K562 (cell line): ENCODE measurements at regions not wholly inside any gene's neighbourhood (a gene's known extent, or its start where the extent isn't known, plus 50 kb on each side); places are given as distances from the start of the nearest gene placed in this dataset.

Experiments used
- ATAC-seq: fragments of 200-7000 bp; cut with Tn5 transposase; 3 replicates; pipeline ENCODE4 v1.9.1; 2020; ENCODE audit warnings: moderate library complexity
- BruUV-seq: library from RNA; stranded (reverse); fragments of 400-500 nt; replicated peaks from 2 replicates; lab custom pipeline; 2021; lab: Mats Ljungman, UMichigan
- CTCF ChIA-PET: fragments of 300-600 bp; formaldehyde crosslinking; extraction: SDS; loops from one replicate; lab custom pipeline; 2021; ENCODE audit warnings: low intra/inter-chr PET ratio; lab: Yijun Ruan, JAX
- POLR2A ChIA-PET: fragments of 300-600, 350-650 bp; sonication (Branson Sonifier 250); formaldehyde crosslinking; extraction: SDS; loops from one replicate; lab custom pipeline; 2021; ENCODE audit warnings: antibody characterized with exemption, inconsistent platforms; lab: Yijun Ruan, JAX
- DNase-seq, 4 experiments: peaks; one replicate each; pipeline versions ENCODE4 v3.0.0 to v3.0.0-alpha.2; 2011 to 2018; ENCODE audit warnings: low spot score in 3 of 4, mixed read lengths in 3 of 4; ENCODE audit errors: extremely low read depth in 1 of 4
- FAIRE-seq: peaks from 2 replicates; lab custom pipeline; 2011; peaks lifted over from hg19 to GRCh38; lab: Jason Lieb, UNC
- H2AFZ ChIP-seq: 2 replicates; pipeline ENCODE4 v1.6.0; 2011; ENCODE audit warnings: low read depth, low read length, control low read depth, inconsistent platforms
- H3K27ac ChIP-seq: fragments of 200-600 bp; 3 replicates; pipeline ENCODE4 v1.8.0; 2011; ENCODE audit warnings: low read depth, mild to moderate bottlenecking, control low read depth, inconsistent platforms, low read length, moderate library complexity, mixed read lengths; ENCODE audit errors: extremely low read depth
- H3K27me3 ChIP-seq, 2 experiments: fragments of 300-600 bp in 1 of 2; 2 replicates in 1 of 2; 3 replicates in 1 of 2; pipeline versions ENCODE4 v1.6.0 to v1.8.0; 2011; ENCODE audit warnings: inconsistent platforms in 2 of 2, low read length in 2 of 2, mild to moderate bottlenecking in 1 of 2, mixed read lengths in 1 of 2, moderate library complexity in 1 of 2; ENCODE audit not compliant: control insufficient read depth in 2 of 2, insufficient read depth in 2 of 2
- H3K36me3 ChIP-seq: fragments of 300-600 bp; 3 replicates; pipeline ENCODE4 v1.8.0; 2011; ENCODE audit warnings: mild to moderate bottlenecking, low read length, inconsistent platforms; ENCODE audit not compliant: control insufficient read depth, insufficient read depth
- H3K4me1 ChIP-seq, 2 experiments: fragments of 200-600 bp in 1 of 2; replicated peaks in 1 of 2; 2 replicates in 1 of 2; 3 replicates in 1 of 2; pipeline versions ENCODE4 v1.5.1 to v1.8.0; 2011; ENCODE audit warnings: inconsistent platforms in 2 of 2, low read length in 2 of 2, mild to moderate bottlenecking in 1 of 2, mixed read lengths in 1 of 2, moderate library complexity in 1 of 2; ENCODE audit not compliant: control insufficient read depth in 2 of 2, insufficient read depth in 2 of 2
- H3K4me2 ChIP-seq: 2 replicates; pipeline ENCODE4 v1.6.1; 2011; ENCODE audit warnings: low read length, control low read depth, inconsistent platforms, mixed read lengths; ENCODE audit not compliant: insufficient read depth
- H3K4me3 ChIP-seq: fragments of 200-600 bp; sonication (generic), shearing (Covaris generic); 2 replicates; pipeline ENCODE4 v1.5.1; 2016; ENCODE audit warnings: control low read depth, inconsistent platforms
- H3K79me2 ChIP-seq: fragments of 200-600 bp; 3 replicates; pipeline ENCODE4 v1.8.0; 2011; ENCODE audit warnings: low read length, inconsistent platforms; ENCODE audit not compliant: control insufficient read depth, insufficient read depth
- H3K9ac ChIP-seq, 2 experiments: 2 replicates each; pipeline versions ENCODE4 v1.6.0 to v1.6.1; 2011; ENCODE audit warnings: low read depth in 2 of 2, low read length in 2 of 2, control low read depth in 1 of 2, inconsistent platforms in 1 of 2, mild to moderate bottlenecking in 1 of 2, mixed read lengths in 1 of 2; ENCODE audit not compliant: insufficient read depth in 1 of 2
- H3K9me1 ChIP-seq: one replicate; pipeline ENCODE4 v1.6.0; 2011; ENCODE audit warnings: inconsistent platforms, mild to moderate bottlenecking, low read length, moderate library complexity; ENCODE audit not compliant: control insufficient read depth, insufficient read depth
- H3K9me3 ChIP-seq: replicated peaks from 2 replicates; pipeline ENCODE4 v1.5.1; 2011; ENCODE audit warnings: low read depth, low read length, inconsistent platforms; ENCODE audit not compliant: control insufficient read depth, insufficient read depth
- H4K20me1 ChIP-seq: replicated peaks from 2 replicates; pipeline ENCODE4 v1.6.1; 2011; ENCODE audit warnings: low read length, inconsistent platforms, mixed read lengths; ENCODE audit not compliant: control insufficient read depth, insufficient read depth
- DACH1 ChIP-seq: fragments of 450-650 bp; IDR thresholded peaks from 2 replicates; pipeline ENCODE4 v1.6.1; 2018; ENCODE audit not compliant: partially characterized antibody
- MEF2A ChIP-seq: IDR thresholded peaks from 2 replicates; pipeline ENCODE4 v1.6.1; 2011; ENCODE audit warnings: low read depth, mild to moderate bottlenecking, low read length, moderate library complexity; ENCODE audit not compliant: control insufficient read depth
- ZBTB7A ChIP-seq: IDR thresholded peaks from 2 replicates; pipeline ENCODE4 v1.6.1; 2011; ENCODE audit warnings: low read depth, mild to moderate bottlenecking, low read length, moderate library complexity, borderline replicate concordance; ENCODE audit not compliant: control insufficient read depth
- ZNF274 ChIP-seq: IDR thresholded peaks from 2 replicates; pipeline ENCODE4 v1.6.1; 2011; ENCODE audit warnings: low read depth, mild to moderate bottlenecking, low read length, moderate library complexity, borderline replicate concordance
- ZNF561 ChIP-seq: fragments of 450-650 bp; formaldehyde crosslinking; conservative IDR thresholded peaks from 2 replicates; pipeline ENCODE4 v1.4.0; 2020; ENCODE audit warnings: mild to moderate bottlenecking, moderate library complexity
- WGBS: fragments of 100-300 bp; shearing (Covaris generic); methylation state at CpG from one replicate; pipeline ENCODE4 v1.1.6; 2016; ENCODE audit warnings: low coverage, mixed read lengths; ENCODE audit not compliant: insufficient coverage; ENCODE audit errors: missing lambda C conversion rate; 5-methylcytosine and 5-hydroxymethylcytosine counted together
- in situ Hi-C: fragments of 300-500 bp; cut with MboI; formaldehyde crosslinking; loops from 4 replicates; pipeline ENCODE4 v1.15.0; 2018; ENCODE audit warnings: inconsistent platforms, mixed read lengths
- intact Hi-C: fragments of 100-400 bp; cut with micrococcal nuclease; formaldehyde crosslinking; loops from 2 replicates; pipeline ENCODE4 v1.14.2; 2022
- TF ChIP-seq, protein P1 (sequence below): sonication (generic); formaldehyde crosslinking; IDR thresholded peaks from 2 replicates; pipeline ENCODE4 v1.8.0; 2023; ENCODE audit warnings: mild to moderate bottlenecking, missing genetic modification reagents
- TF ChIP-seq, protein P2 (sequence below): fragments of 450-650 bp; IDR thresholded peaks from 2 replicates; pipeline ENCODE4 v1.6.1; 2016; ENCODE audit warnings: borderline replicate concordance

DNA sequence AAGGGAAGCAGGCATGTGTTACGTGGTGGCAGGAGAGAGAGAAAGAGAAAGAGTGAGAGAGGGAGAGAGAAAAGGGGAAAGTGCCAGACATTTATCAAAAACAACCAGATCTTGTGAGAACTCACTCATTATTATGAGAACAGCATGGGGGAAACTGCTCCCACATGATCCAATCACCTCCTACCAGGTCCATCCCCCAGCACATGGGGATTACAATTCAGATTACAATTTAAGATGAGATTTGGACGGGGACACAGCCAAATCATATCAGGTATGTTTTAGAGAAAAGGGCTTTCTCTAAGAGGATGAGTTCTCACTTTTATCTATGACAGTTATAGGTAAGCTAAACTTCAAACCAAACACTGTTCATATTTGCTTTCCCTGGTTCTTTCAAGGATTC is 597.3 kb upstream of the PIK3C3 start:
- Histone ChIP-seq H3K4me3 (no peak overlapping the region), H3K9me3 (no peaks in the 10 kb centered on the region), H3K36me3 (no peaks in the 10 kb centered on the region), H3K9ac (no peak overlapping the region), H4K20me1 (no peaks in the 10 kb centered on the region), H3K79me2 (no peaks in the 10 kb centered on the region), H3K9me1 (no peaks in the 10 kb centered on the region), H3K27me3 (no peaks in the 10 kb centered on the region), H2AFZ (no peak overlapping the region), H3K27ac (no peak overlapping the region), H3K4me2 (no peak overlapping the region), H3K4me1 (no peaks in the 10 kb centered on the region)
- ATAC-seq (no peak), FAIRE-seq (no peak), DNase-seq (no peak)
- intact Hi-C loops (no loop called here), in situ Hi-C loops (no loop called here)
- TF ChIP-seq, protein P1, sequence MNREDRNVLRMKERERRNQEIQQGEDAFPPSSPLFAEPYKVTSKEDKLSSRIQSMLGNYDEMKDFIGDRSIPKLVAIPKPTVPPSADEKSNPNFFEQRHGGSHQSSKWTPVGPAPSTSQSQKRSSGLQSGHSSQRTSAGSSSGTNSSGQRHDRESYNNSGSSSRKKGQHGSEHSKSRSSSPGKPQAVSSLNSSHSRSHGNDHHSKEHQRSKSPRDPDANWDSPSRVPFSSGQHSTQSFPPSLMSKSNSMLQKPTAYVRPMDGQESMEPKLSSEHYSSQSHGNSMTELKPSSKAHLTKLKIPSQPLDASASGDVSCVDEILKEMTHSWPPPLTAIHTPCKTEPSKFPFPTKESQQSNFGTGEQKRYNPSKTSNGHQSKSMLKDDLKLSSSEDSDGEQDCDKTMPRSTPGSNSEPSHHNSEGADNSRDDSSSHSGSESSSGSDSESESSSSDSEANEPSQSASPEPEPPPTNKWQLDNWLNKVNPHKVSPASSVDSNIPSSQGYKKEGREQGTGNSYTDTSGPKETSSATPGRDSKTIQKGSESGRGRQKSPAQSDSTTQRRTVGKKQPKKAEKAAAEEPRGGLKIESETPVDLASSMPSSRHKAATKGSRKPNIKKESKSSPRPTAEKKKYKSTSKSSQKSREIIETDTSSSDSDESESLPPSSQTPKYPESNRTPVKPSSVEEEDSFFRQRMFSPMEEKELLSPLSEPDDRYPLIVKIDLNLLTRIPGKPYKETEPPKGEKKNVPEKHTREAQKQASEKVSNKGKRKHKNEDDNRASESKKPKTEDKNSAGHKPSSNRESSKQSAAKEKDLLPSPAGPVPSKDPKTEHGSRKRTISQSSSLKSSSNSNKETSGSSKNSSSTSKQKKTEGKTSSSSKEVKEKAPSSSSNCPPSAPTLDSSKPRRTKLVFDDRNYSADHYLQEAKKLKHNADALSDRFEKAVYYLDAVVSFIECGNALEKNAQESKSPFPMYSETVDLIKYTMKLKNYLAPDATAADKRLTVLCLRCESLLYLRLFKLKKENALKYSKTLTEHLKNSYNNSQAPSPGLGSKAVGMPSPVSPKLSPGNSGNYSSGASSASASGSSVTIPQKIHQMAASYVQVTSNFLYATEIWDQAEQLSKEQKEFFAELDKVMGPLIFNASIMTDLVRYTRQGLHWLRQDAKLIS = no peak
- TF ChIP-seq DACH1 (no peak), MEF2A (no peak), ZNF561 (CRISPR knock-in tag) (no peak), ZNF274 (peak; percentile 76; the same call in 1 of the 2 replicates), ZBTB7A (no peak)
- TF ChIP-seq, protein P2, sequence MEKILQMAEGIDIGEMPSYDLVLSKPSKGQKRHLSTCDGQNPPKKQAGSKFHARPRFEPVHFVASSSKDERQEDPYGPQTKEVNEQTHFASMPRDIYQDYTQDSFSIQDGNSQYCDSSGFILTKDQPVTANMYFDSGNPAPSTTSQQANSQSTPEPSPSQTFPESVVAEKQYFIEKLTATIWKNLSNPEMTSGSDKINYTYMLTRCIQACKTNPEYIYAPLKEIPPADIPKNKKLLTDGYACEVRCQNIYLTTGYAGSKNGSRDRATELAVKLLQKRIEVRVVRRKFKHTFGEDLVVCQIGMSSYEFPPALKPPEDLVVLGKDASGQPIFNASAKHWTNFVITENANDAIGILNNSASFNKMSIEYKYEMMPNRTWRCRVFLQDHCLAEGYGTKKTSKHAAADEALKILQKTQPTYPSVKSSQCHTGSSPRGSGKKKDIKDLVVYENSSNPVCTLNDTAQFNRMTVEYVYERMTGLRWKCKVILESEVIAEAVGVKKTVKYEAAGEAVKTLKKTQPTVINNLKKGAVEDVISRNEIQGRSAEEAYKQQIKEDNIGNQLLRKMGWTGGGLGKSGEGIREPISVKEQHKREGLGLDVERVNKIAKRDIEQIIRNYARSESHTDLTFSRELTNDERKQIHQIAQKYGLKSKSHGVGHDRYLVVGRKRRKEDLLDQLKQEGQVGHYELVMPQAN = no peak
- no TSS peak for BruUV-seq
- WGBS = 0% methylated on average over 2 of the region's 2 CpGs
- CTCF ChIA-PET = no interaction called here
- POLR2A ChIA-PET = no interaction called here
